AG09309 (cell line): ENCODE measurements at regions not wholly inside any gene's neighbourhood (a gene's known extent, or its start where the extent isn't known, plus 50 kb on each side); places are given as distances from the start of the nearest gene placed in this dataset.

Source experiments
- DNase-seq: peaks from one replicate; pipeline ENCODE4 v3.0.0-alpha.2; 2010; ENCODE audit warnings: low read depth
- H3K4me3 ChIP-seq: 2 replicates; pipeline ENCODE4 v1.5.1; 2011; ENCODE audit warnings: mild to moderate bottlenecking, low read depth, low read length, moderate library complexity; ENCODE audit not compliant: control insufficient read depth
- CTCF ChIP-seq: IDR thresholded peaks from 2 replicates; pipeline ENCODE4 v1.5.1; 2011; ENCODE audit warnings: mild to moderate bottlenecking, low read depth, low read length, inconsistent platforms; ENCODE audit not compliant: insufficient read depth, control insufficient read depth; ENCODE audit errors: missing control alignments

DNA sequence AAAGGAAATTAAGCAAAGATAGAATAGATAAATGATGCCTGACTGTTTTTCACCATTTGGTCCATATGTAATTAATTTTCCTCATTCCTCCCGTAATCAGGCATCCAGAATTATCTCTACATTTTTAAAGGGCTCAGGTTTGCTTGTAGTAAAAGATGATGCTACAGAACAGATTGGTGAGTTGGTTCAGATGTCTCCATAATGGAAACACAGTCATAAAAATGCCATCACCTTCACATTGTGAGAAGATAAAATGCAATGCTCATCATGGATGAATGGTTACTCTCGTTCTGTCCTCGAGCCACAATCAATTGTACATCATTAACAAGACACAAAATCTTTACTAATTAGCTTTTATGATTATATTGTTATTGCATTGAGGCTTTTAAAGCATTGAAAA lies 64.9 kb upstream of the CELF2 start:
- TF ChIP-seq CTCF, result no peak
- no peak for DNase-seq
- no peak overlapping the region for H3K4me3 ChIP-seq

GRCh38 chr10:10956681-10957542 lies 60.8 kb upstream of the CELF2 start:
- no peak for TF ChIP-seq CTCF
- no peak overlapping the region for H3K4me3 ChIP-seq
- no peak for DNase-seq

GRCh38 chr10:10958041-10958440 lies 59.6 kb upstream of the CELF2 start:
- H3K4me3 ChIP-seq, result no peak overlapping the region
- TF ChIP-seq CTCF, result no peak
- no peak for DNase-seq

DNA sequence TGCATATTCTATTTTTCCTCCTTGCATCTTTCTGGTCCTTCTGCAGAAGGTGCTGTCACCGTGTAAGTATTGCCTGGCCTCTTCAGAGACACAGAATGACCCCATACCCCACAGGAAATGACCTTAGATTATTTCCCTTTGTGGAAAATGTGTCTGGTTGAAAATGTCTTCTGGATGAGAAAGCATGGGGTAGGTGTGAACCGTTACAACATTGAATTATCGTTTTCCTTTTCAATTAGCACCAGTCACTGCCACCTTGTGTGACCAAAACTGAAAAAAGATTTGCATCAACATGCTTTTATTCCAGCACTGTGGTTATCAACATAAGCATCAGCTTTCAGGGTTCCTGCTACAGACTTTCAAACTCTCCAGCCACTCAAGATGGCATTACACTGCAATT lies 58.0 kb upstream of the CELF2 start:
- no peak for TF ChIP-seq CTCF
- H3K4me3 ChIP-seq, result no peak overlapping the region
- DNase-seq, result no peak

DNA sequence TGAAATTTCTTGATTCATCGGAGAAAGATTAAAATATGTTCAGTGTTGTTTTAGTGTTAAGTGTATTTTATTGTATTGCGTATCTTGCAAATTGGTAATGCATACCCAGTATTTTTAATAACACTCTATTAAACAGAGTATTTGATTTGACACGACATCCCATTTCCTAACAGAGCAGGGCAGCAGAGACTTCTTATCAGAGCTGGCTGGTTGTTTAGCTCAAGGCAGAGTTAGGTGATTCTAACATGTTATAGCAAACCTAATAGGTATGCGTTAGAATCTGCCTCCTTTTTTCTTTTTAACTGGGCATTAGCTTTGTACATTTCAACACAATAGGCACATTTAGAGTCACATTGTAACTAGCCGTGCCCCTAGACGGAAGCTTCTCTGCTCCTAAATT lies 57.1 kb upstream of the CELF2 start:
- no peak overlapping the region for H3K4me3 ChIP-seq
- DNase-seq, result no peak
- no peak for TF ChIP-seq CTCF

GRCh38 chr10:10961072-10961471 lies 56.6 kb upstream of the CELF2 start:
- DNase-seq, result no peak
- TF ChIP-seq CTCF, result no peak
- H3K4me3 ChIP-seq, result no peak overlapping the region
